MM.1S (cell line): ENCODE measurements at regions not wholly inside any gene's neighbourhood (a gene's known extent, or its start where the extent isn't known, plus 50 kb on each side); places are given as distances from the start of the nearest gene placed in this dataset.
A peak's percentile ranks its signal among the peaks of the same experiment; 100 is the strongest.

Source experiments
- DNase-seq: peaks from one replicate; pipeline ENCODE4 v3.0.0-alpha.2; 2015
- H2AFZ ChIP-seq: fragments of 300-600 bp; sonication (generic); 2 replicates; pipeline ENCODE4 v1.6.0; 2016; ENCODE audit warnings: antibody characterized with exemption, low read length
- H3F3A ChIP-seq: fragments of 300-600 bp; sonication (generic); 2 replicates; pipeline ENCODE4 v1.6.1; 2016; ENCODE audit warnings: mild to moderate bottlenecking, antibody characterized with exemption, low read length, moderate library complexity, mixed read lengths; ENCODE audit not compliant: insufficient read depth
- H3K27ac ChIP-seq: fragments of 300-600 bp; sonication (generic); 2 replicates; pipeline ENCODE4 v1.5.1; 2016; ENCODE audit warnings: mild to moderate bottlenecking, low read length
- H3K27me3 ChIP-seq: fragments of 300-600 bp; sonication (generic); replicated peaks from 2 replicates; pipeline ENCODE4 v1.6.0; 2016; ENCODE audit warnings: low read length; ENCODE audit not compliant: insufficient read depth
- H3K36me3 ChIP-seq: fragments of 300-600 bp; sonication (generic); replicated peaks from 2 replicates; pipeline ENCODE4 v1.6.1; 2016; ENCODE audit warnings: mild to moderate bottlenecking, low read length, mixed read lengths; ENCODE audit not compliant: insufficient read depth
- H3K4me1 ChIP-seq: fragments of 300-600 bp; sonication (generic); 2 replicates; pipeline ENCODE4 v1.6.1; 2016; ENCODE audit warnings: low read length, mixed read lengths
- H3K4me2 ChIP-seq: fragments of 300-600 bp; sonication (generic); 2 replicates; pipeline ENCODE4 v1.6.0; 2016; ENCODE audit warnings: low read depth, low read length
- H3K4me3 ChIP-seq: fragments of 300-600 bp; sonication (generic); 2 replicates; pipeline ENCODE4 v1.5.1; 2016; ENCODE audit warnings: low read length, mixed read lengths
- H3K79me2 ChIP-seq: fragments of 300-600 bp; sonication (generic); 2 replicates; pipeline ENCODE4 v1.6.1; 2016; ENCODE audit warnings: mixed run types, low read length, mixed read lengths
- H3K9ac ChIP-seq: fragments of 300-600 bp; sonication (generic); 2 replicates; pipeline ENCODE4 v1.6.1; 2016; ENCODE audit warnings: low read length, mixed read lengths
- H3K9me2 ChIP-seq: fragments of 300-600 bp; sonication (generic); replicated peaks from 2 replicates; pipeline ENCODE4 v1.6.1; 2016; ENCODE audit warnings: mild to moderate bottlenecking, low read length, mixed read lengths; ENCODE audit not compliant: insufficient read depth
- H3K9me3 ChIP-seq: fragments of 300-600 bp; sonication (generic); replicated peaks from 2 replicates; pipeline ENCODE4 v1.6.1; 2016; ENCODE audit warnings: mild to moderate bottlenecking, low read length, mixed read lengths; ENCODE audit not compliant: insufficient read depth
- H4K20me1 ChIP-seq: fragments of 300-600 bp; sonication (generic); 2 replicates; pipeline ENCODE4 v1.6.1; 2016; ENCODE audit warnings: mild to moderate bottlenecking, low read length, moderate library complexity, mixed read lengths; ENCODE audit not compliant: insufficient read depth
- CTCF ChIP-seq: fragments of 300-600 bp; sonication (generic); IDR thresholded peaks from 2 replicates; pipeline ENCODE4 v1.5.1; 2016; ENCODE audit warnings: antibody characterized with exemption, low read length, mixed read lengths
- EZH2 ChIP-seq: fragments of 300-600 bp; sonication (generic); optimal IDR thresholded peaks from 2 replicates; pipeline ENCODE3; 2017; ENCODE audit warnings: low read depth, mild to moderate bottlenecking, antibody characterized with exemption, low read length, mixed read lengths
- EZH2phosphoT487 ChIP-seq: fragments of 300-600 bp; sonication (generic); IDR thresholded peaks from 2 replicates; pipeline ENCODE4 v1.6.1; 2018; ENCODE audit warnings: antibody characterized with exemption, low read length

- H3K27ac ChIP-seq, result no peak overlapping the region
- H3K36me3 ChIP-seq, result no peaks in the 10 kb centered on the region
- H2AFZ ChIP-seq, result no peak overlapping the region
- H3K9me3 ChIP-seq, result no peaks in the 10 kb centered on the region
- no peaks in the 10 kb centered on the region for H3K9me2 ChIP-seq
- H4K20me1 ChIP-seq, result no peaks in the 10 kb centered on the region
- no peak overlapping the region for H3K9ac ChIP-seq
- no peaks in the 10 kb centered on the region for H3K27me3 ChIP-seq
- no peak for TF ChIP-seq EZH2
- no peaks in the 10 kb centered on the region for H3K79me2 ChIP-seq
- no peak overlapping the region for H3K4me3 ChIP-seq
- H3K4me1 ChIP-seq, result peaks cover 16% of the 10 kb centered on the region
- no peak overlapping the region for H3K4me2 ChIP-seq
- DNase-seq, result no peak
- peaks cover 4% of the 10 kb centered on the region; the same call in 1 of the 2 replicates for H3F3A ChIP-seq
Observed at GRCh38 chr4:140258476-140258875, 104.5 kb upstream of the MAML3 start.

DNA sequence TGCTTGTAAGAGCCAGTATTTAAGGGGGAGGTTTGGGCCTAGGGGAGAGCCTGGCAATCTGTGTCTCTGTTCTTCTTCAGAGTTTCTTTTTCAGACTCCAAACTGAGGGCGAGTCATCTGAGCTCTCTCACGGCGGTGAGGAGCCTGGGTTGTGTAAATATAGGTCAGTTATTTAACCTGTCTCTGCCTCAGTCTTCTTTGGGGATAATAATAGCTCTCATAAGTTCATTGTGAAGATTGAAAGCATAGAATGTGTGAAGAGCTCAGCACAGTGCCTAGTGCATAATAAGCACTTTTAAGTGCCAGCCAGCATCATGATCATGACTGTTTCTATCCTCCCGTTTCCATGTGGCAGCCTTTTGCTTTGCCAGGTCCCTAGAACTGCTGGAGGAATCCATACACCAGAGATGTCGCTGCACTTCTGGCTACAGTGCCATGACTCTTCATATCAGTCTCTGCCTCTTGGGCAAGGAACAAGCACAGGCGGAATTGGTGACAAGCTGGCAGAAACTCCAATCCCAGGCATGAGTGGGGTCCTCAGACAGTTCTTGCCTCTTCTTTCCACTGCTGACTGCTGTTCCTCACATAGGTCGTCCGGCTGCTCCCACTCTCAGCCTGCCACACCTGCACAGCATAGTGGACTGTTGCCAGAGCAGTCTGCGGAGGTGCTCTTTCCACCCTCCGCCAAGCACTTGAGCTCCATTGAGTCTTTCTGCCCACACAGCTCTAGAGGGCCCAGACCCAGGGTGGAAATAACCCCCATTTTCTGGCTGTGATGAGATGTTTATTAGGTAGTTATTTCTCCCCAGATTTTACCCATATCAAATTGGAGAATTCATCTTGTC, 103.7 kb upstream of the MAML3 start:
- H2AFZ ChIP-seq, result no peak overlapping the region
- no peaks in the 10 kb centered on the region for H3K79me2 ChIP-seq
- no peak overlapping the region for H3K9ac ChIP-seq
- H3K9me3 ChIP-seq, result no peaks in the 10 kb centered on the region
- H3F3A ChIP-seq, result peaks cover 4% of the 10 kb centered on the region; the same call in 1 of the 2 replicates
- H3K9me2 ChIP-seq, result no peaks in the 10 kb centered on the region
- no peak overlapping the region for H3K27ac ChIP-seq
- H3K27me3 ChIP-seq, result no peaks in the 10 kb centered on the region
- H4K20me1 ChIP-seq, result no peaks in the 10 kb centered on the region
- DNase-seq, result peak; percentile 26
- TF ChIP-seq EZH2phosphoT487 (no peak), CTCF (no peak), EZH2 (no peak)
- no peaks in the 10 kb centered on the region for H3K36me3 ChIP-seq
- peaks cover 16% of the 10 kb centered on the region for H3K4me1 ChIP-seq
- H3K4me3 ChIP-seq, result no peak overlapping the region
- no peak overlapping the region for H3K4me2 ChIP-seq

GRCh38 chr4:140256941-140257340, 103.0 kb upstream of the MAML3 start:
- Histone ChIP-seq H3K36me3 (no peaks in the 10 kb centered on the region), H3K4me1 (peaks cover 16% of the 10 kb centered on the region), H3K9me3 (no peaks in the 10 kb centered on the region), H3K4me3 (no peak overlapping the region), H3K9ac (no peak overlapping the region), H3K27me3 (peaks cover 4% of the 10 kb centered on the region; the same call in 1 of the 2 replicates), H3K9me2 (no peaks in the 10 kb centered on the region), H4K20me1 (no peaks in the 10 kb centered on the region), H3K79me2 (no peaks in the 10 kb centered on the region), H2AFZ (no peak overlapping the region), H3K27ac (no peak overlapping the region), H3K4me2 (no peak overlapping the region), H3F3A (peaks cover 4% of the 10 kb centered on the region; the same call in 1 of the 2 replicates)
- no peak for DNase-seq
- no peak for TF ChIP-seq EZH2phosphoT487
- TF ChIP-seq EZH2, result no peak
- TF ChIP-seq CTCF, result no peak

- H3F3A ChIP-seq, result peaks cover 4% of the 10 kb centered on the region; the same call in 1 of the 2 replicates
- no peak overlapping the region for H3K4me3 ChIP-seq
- no peaks in the 10 kb centered on the region for H4K20me1 ChIP-seq
- no peaks in the 10 kb centered on the region for H3K9me3 ChIP-seq
- H3K4me1 ChIP-seq, result peaks cover 16% of the 10 kb centered on the region
- no peaks in the 10 kb centered on the region for H3K9me2 ChIP-seq
- peak overlapping the region; percentile 9; the same call in 1 of the 2 replicates for H3K4me2 ChIP-seq
- TF ChIP-seq EZH2phosphoT487 (no peak), CTCF (no peak), EZH2 (no peak)
- H3K9ac ChIP-seq, result no peak overlapping the region
- H3K27me3 ChIP-seq, result peaks cover 4% of the 10 kb centered on the region; the same call in 1 of the 2 replicates
- no peak overlapping the region for H2AFZ ChIP-seq
- no peaks in the 10 kb centered on the region for H3K36me3 ChIP-seq
- no peak overlapping the region for H3K27ac ChIP-seq
- no peaks in the 10 kb centered on the region for H3K79me2 ChIP-seq
- peak; percentile 52 for DNase-seq
Observed at GRCh38 chr4:140256335-140256734, 102.4 kb upstream of the MAML3 start.
